Loucy (cell line): ENCODE measurements at regions not wholly inside any gene's neighbourhood (a gene's known extent, or its start where the extent isn't known, plus 50 kb on each side); places are given as distances from the start of the nearest gene placed in this dataset.

Experiments used
- H2AFZ ChIP-seq: fragments of 200-600 bp; sonication (generic); 2 replicates; pipeline ENCODE4 v1.6.0; 2016; ENCODE audit warnings: antibody characterized with exemption, mild to moderate bottlenecking, low read length, moderate library complexity
- H3F3A ChIP-seq: fragments of 200-600 bp; 2 replicates; pipeline ENCODE4 v1.6.0; 2016; ENCODE audit warnings: antibody characterized with exemption, low read depth, mild to moderate bottlenecking
- H3K27me3 ChIP-seq: fragments of 200-600 bp; sonication (generic); 2 replicates; pipeline ENCODE4 v1.6.1; 2014; ENCODE audit warnings: low read length, mild to moderate bottlenecking; ENCODE audit not compliant: insufficient read depth, poor library complexity, severe bottlenecking
- H3K36me3 ChIP-seq: fragments of 200-600 bp; sonication (generic); 2 replicates; pipeline ENCODE4 v1.6.1; 2016; ENCODE audit warnings: low read length; ENCODE audit not compliant: insufficient read depth
- H3K4me1 ChIP-seq: fragments of 200-600 bp; sonication (generic); 2 replicates; pipeline ENCODE4 v1.5.1; 2014; ENCODE audit warnings: low read length, mild to moderate bottlenecking; ENCODE audit not compliant: insufficient read depth, poor library complexity, severe bottlenecking
- H3K4me2 ChIP-seq: fragments of 200-600 bp; sonication (generic); 2 replicates; pipeline ENCODE4 v1.6.0; 2014; ENCODE audit warnings: antibody characterized with exemption, low read length, low read depth, mild to moderate bottlenecking; ENCODE audit not compliant: poor library complexity, severe bottlenecking
- H3K4me3 ChIP-seq: fragments of 200-600 bp; sonication (generic); 2 replicates; pipeline ENCODE4 v1.5.1; 2014; ENCODE audit warnings: low read length, mild to moderate bottlenecking, mixed read lengths; ENCODE audit not compliant: poor library complexity, severe bottlenecking
- H3K79me2 ChIP-seq: fragments of 200-600 bp; sonication (generic); 2 replicates; pipeline ENCODE4 v1.6.1; 2014; ENCODE audit warnings: low read length; ENCODE audit not compliant: insufficient read depth
- H3K9ac ChIP-seq: fragments of 200-600 bp; sonication (generic); 2 replicates; pipeline ENCODE4 v1.6.0; 2014; ENCODE audit warnings: mild to moderate bottlenecking, low read depth, low read length, moderate library complexity; ENCODE audit not compliant: poor library complexity, severe bottlenecking
- H3K9me2 ChIP-seq: fragments of 200-600 bp; sonication (generic); replicated peaks from 2 replicates; pipeline ENCODE4 v1.6.1; 2016; ENCODE audit warnings: low read depth, low read length, mixed read lengths
- H3K9me3 ChIP-seq: fragments of 200-600 bp; sonication (generic); 2 replicates; pipeline ENCODE4 v1.6.1; 2014; ENCODE audit warnings: mild to moderate bottlenecking, antibody characterized with exemption, low read length, low read depth; ENCODE audit not compliant: insufficient read depth
- H4K20me1 ChIP-seq: fragments of 200-600 bp; sonication (generic); 2 replicates; pipeline ENCODE4 v1.6.0; 2014; ENCODE audit warnings: antibody characterized with exemption, low read length, mild to moderate bottlenecking; ENCODE audit not compliant: insufficient read depth, poor library complexity, severe bottlenecking
- CTCF ChIP-seq: fragments of 200-600 bp; sonication (generic); conservative IDR thresholded peaks from 2 replicates; pipeline ENCODE4 v1.5.1; 2014; ENCODE audit warnings: mild to moderate bottlenecking, antibody characterized with exemption, low read length
- EZH2phosphoT487 ChIP-seq: fragments of 200-600 bp; IDR thresholded peaks from 2 replicates; pipeline ENCODE4 v1.6.1; 2018; ENCODE audit warnings: antibody characterized with exemption, mild to moderate bottlenecking, moderate library complexity, borderline replicate concordance

- H3K9ac ChIP-seq = no peak overlapping the region
- no peaks in the 10 kb centered on the region for H4K20me1 ChIP-seq
- no peaks in the 10 kb centered on the region for H3K36me3 ChIP-seq
- H3K4me3 ChIP-seq = no peak overlapping the region
- H3K9me3 ChIP-seq = no peaks in the 10 kb centered on the region
- no peaks in the 10 kb centered on the region for H3F3A ChIP-seq
- TF ChIP-seq EZH2phosphoT487 (no peak), CTCF (no peak)
- H3K4me1 ChIP-seq = peaks cover 15% of the 10 kb centered on the region
- no peaks in the 10 kb centered on the region for H3K9me2 ChIP-seq
- no peak overlapping the region for H3K4me2 ChIP-seq
- H3K27me3 ChIP-seq = no peaks in the 10 kb centered on the region
- no peaks in the 10 kb centered on the region for H3K79me2 ChIP-seq
- H2AFZ ChIP-seq = no peak overlapping the region
These were observed 264.9 kb downstream of the RHOU start for GRCh38 chr1:229000187-229000586.

GRCh38 chr1:229001467-229002011 lies 266.3 kb downstream of the RHOU start:
- no peaks in the 10 kb centered on the region for H3K9me2 ChIP-seq
- H4K20me1 ChIP-seq = no peaks in the 10 kb centered on the region
- H3K36me3 ChIP-seq = no peaks in the 10 kb centered on the region
- H3K9me3 ChIP-seq = no peaks in the 10 kb centered on the region
- no peak overlapping the region for H2AFZ ChIP-seq
- H3K9ac ChIP-seq = no peak overlapping the region
- no peaks in the 10 kb centered on the region for H3K79me2 ChIP-seq
- no peaks in the 10 kb centered on the region for H3K27me3 ChIP-seq
- peaks cover 15% of the 10 kb centered on the region for H3K4me1 ChIP-seq
- TF ChIP-seq CTCF (no peak), EZH2phosphoT487 (no peak)
- H3F3A ChIP-seq = no peaks in the 10 kb centered on the region
- H3K4me3 ChIP-seq = no peak overlapping the region
- no peak overlapping the region for H3K4me2 ChIP-seq

- Histone ChIP-seq H4K20me1 (no peaks in the 10 kb centered on the region), H3K27me3 (no peaks in the 10 kb centered on the region), H3F3A (no peaks in the 10 kb centered on the region), H3K4me3 (no peak overlapping the region), H3K36me3 (no peaks in the 10 kb centered on the region), H3K4me1 (peaks cover 15% of the 10 kb centered on the region), H3K9ac (no peak overlapping the region), H3K79me2 (no peaks in the 10 kb centered on the region), H2AFZ (no peak overlapping the region), H3K9me3 (no peaks in the 10 kb centered on the region), H3K9me2 (no peaks in the 10 kb centered on the region), H3K4me2 (no peak overlapping the region)
- TF ChIP-seq CTCF (no peak), EZH2phosphoT487 (no peak)
These were observed 266.8 kb downstream of the RHOU start for GRCh38 chr1:229002037-229002436.
